HepG2 (cell line): ENCODE measurements at regions not wholly inside any gene's neighbourhood (a gene's known extent, or its start where the extent isn't known, plus 50 kb on each side); places are given as distances from the start of the nearest gene placed in this dataset.

Experiments used
- ATAC-seq: fragments of 200-7000 bp; cut with Tn5 transposase; 3 replicates; pipeline ENCODE4 v1.9.1; 2020; ENCODE audit warnings: mild to moderate bottlenecking, moderate library complexity
- BruUV-seq: library from RNA; stranded (reverse); fragments of 400-500 nt; replicated peaks from 2 replicates; lab custom pipeline; 2021; lab: Mats Ljungman, UMichigan
- CTCF ChIA-PET: fragments of 300-600 bp; formaldehyde crosslinking; extraction: SDS; loops from one replicate; lab custom pipeline; 2021; ENCODE audit warnings: low total read pairs, inconsistent platforms, low intra/inter-chr PET ratio; lab: Yijun Ruan, JAX
- POLR2A ChIA-PET: fragments of 350-600 bp; sonication (Branson Sonifier 250); formaldehyde crosslinking; loops from one replicate; lab custom pipeline; 2020; ENCODE audit warnings: antibody characterized with exemption, inconsistent platforms; lab: Yijun Ruan, JAX
- DNase-seq: peaks from one replicate; pipeline ENCODE4 v3.0.0-alpha.2; 2015; ENCODE audit warnings: low spot score
- FAIRE-seq: peaks from 3 replicates; lab custom pipeline; 2011; peaks lifted over from hg19 to GRCh38; lab: Jason Lieb, UNC
- H2AFZ ChIP-seq: one replicate; pipeline ENCODE4 v1.6.1; 2011; ENCODE audit warnings: low read length, inconsistent platforms
- H3K27ac ChIP-seq: fragments of 300-600 bp; 3 replicates; pipeline ENCODE4 v1.8.0; 2011; ENCODE audit warnings: mixed run types, mild to moderate bottlenecking, mixed read lengths, low read length, inconsistent platforms; ENCODE audit not compliant: insufficient read depth; ENCODE audit errors: extremely low read length
- H3K27me3 ChIP-seq, 2 experiments: fragments of 200-600 bp in 1 of 2; 2 replicates in 1 of 2; 3 replicates in 1 of 2; pipeline versions ENCODE4 v1.6.0 to v1.8.0; 2011; ENCODE audit warnings: low read length in 2 of 2, mild to moderate bottlenecking in 2 of 2, moderate library complexity in 2 of 2, inconsistent platforms in 1 of 2; ENCODE audit not compliant: insufficient read depth in 2 of 2, control insufficient read depth in 1 of 2
- H3K36me3 ChIP-seq, 2 experiments: fragments of 200-600 bp in 1 of 2; replicated peaks in 1 of 2; 2 replicates in 1 of 2; 3 replicates in 1 of 2; pipeline versions ENCODE4 v1.5.1 to v1.8.0; 2011; ENCODE audit warnings: low read length in 2 of 2, inconsistent platforms in 1 of 2; ENCODE audit not compliant: insufficient read depth in 2 of 2, control insufficient read depth in 1 of 2
- H3K4me1 ChIP-seq: 2 replicates; pipeline ENCODE4 v1.5.1; 2012; ENCODE audit warnings: low read length, inconsistent platforms; ENCODE audit not compliant: insufficient read depth
- H3K4me2 ChIP-seq: 2 replicates; pipeline ENCODE4 v1.6.0; 2011; ENCODE audit warnings: low read depth, low read length, inconsistent platforms
- H3K4me3 ChIP-seq, 3 experiments: fragments of 200-600 bp in 1 of 3; sonication (generic), shearing (Covaris generic) in 1 of 3; replicated peaks in 1 of 3; 2 replicates each; pipeline ENCODE4 v1.5.1; 2011 to 2016; ENCODE audit warnings: low read length in 3 of 3, inconsistent platforms in 2 of 3, low read depth in 2 of 3, mild to moderate bottlenecking in 2 of 3, control low read depth in 1 of 3, mixed read lengths in 1 of 3; ENCODE audit not compliant: insufficient read depth in 1 of 3
- H3K79me2 ChIP-seq: one replicate; pipeline ENCODE4 v1.6.1; 2011; ENCODE audit warnings: low read length, inconsistent platforms; ENCODE audit not compliant: insufficient read depth
- H3K9ac ChIP-seq: 2 replicates; pipeline ENCODE4 v1.6.0; 2011; ENCODE audit warnings: mild to moderate bottlenecking, low read depth, low read length, inconsistent platforms; ENCODE audit not compliant: insufficient read depth
- H3K9me3 ChIP-seq: 2 replicates; pipeline ENCODE4 v1.5.1; 2012; ENCODE audit warnings: mild to moderate bottlenecking, low read length
- H4K20me1 ChIP-seq: 2 replicates; pipeline ENCODE4 v1.6.0; 2011; ENCODE audit warnings: inconsistent platforms, mild to moderate bottlenecking, low read length, moderate library complexity; ENCODE audit not compliant: insufficient read depth
- ARID2 ChIP-seq: sonication (generic); formaldehyde crosslinking; IDR thresholded peaks from 2 replicates; pipeline ENCODE4 v1.8.1; 2022; ENCODE audit warnings: mild to moderate bottlenecking, missing genetic modification reagents, borderline replicate concordance
- CREB1 ChIP-seq, 2 experiments: fragments of 450-650 bp in 1 of 2; IDR thresholded peaks; 2 replicates each; pipeline ENCODE4 v1.6.1; 2016 to 2017; ENCODE audit warnings: control low read depth in 1 of 2, mild to moderate bottlenecking in 1 of 2, missing compliant biosample characterization in 1 of 2, missing genetic modification characterization in 1 of 2
- FLYWCH1 ChIP-seq: sonication (generic); formaldehyde crosslinking; IDR thresholded peaks from 2 replicates; pipeline ENCODE4 v1.8.1; 2023; ENCODE audit warnings: mild to moderate bottlenecking, missing genetic modification reagents
- FOXK1 ChIP-seq: sonication (generic); formaldehyde crosslinking; IDR thresholded peaks from 2 replicates; pipeline ENCODE4 v1.4.0; 2020; ENCODE audit warnings: low read depth, missing genetic modification reagents, borderline replicate concordance
- GABPA ChIP-seq, 2 experiments: IDR thresholded peaks; 2 replicates each; pipeline ENCODE4 v1.6.1; 2011 to 2016; ENCODE audit warnings: low read depth in 2 of 2, low read length in 1 of 2, missing biosample characterization in 1 of 2, missing genetic modification characterization in 1 of 2
- RORA ChIP-seq: sonication (generic); formaldehyde crosslinking; IDR thresholded peaks from 2 replicates; pipeline ENCODE4 v1.5.0; 2020; ENCODE audit warnings: mild to moderate bottlenecking, missing genetic modification reagents, moderate library complexity
- SP5 ChIP-seq: IDR thresholded peaks from 2 replicates; pipeline ENCODE4 v1.6.1; 2016; ENCODE audit warnings: low read depth, borderline replicate concordance
- UBTF ChIP-seq: sonication (generic); formaldehyde crosslinking; IDR thresholded peaks from 2 replicates; pipeline ENCODE4 v1.4.0; 2020; ENCODE audit warnings: mild to moderate bottlenecking, missing genetic modification reagents
- ZBTB49 ChIP-seq: sonication (generic); formaldehyde crosslinking; IDR thresholded peaks from 2 replicates; pipeline ENCODE4 v1.4.0; 2020; ENCODE audit warnings: missing genetic modification reagents, borderline replicate concordance
- ZNF224 ChIP-seq: sonication (generic); formaldehyde crosslinking; IDR thresholded peaks from 2 replicates; pipeline ENCODE4 v1.5.0; 2020; ENCODE audit warnings: mild to moderate bottlenecking, missing genetic modification reagents
- ZNF557 ChIP-seq: sonication (generic); formaldehyde crosslinking; IDR thresholded peaks from 2 replicates; pipeline ENCODE4 v1.4.0; 2020; ENCODE audit warnings: missing genetic modification reagents
- ZNF580 ChIP-seq: IDR thresholded peaks from 2 replicates; pipeline ENCODE4 v1.6.1; 2016; ENCODE audit warnings: low read depth, borderline replicate concordance
- WGBS: methylation state at CpG from one replicate; pipeline ENCODE4 v1.1.6; 2017; ENCODE audit warnings: low lambda C conversion rate; 5-methylcytosine and 5-hydroxymethylcytosine counted together
- in situ Hi-C: cut with HindIII; loops from 2 replicates; pipeline ENCODE4 v1.10.0; 2017; ENCODE audit warnings: low pct_unique_long_range_greater_than_20kb; ENCODE audit not compliant: extremely low pct_ligation_motif_present
- intact Hi-C: fragments of 100-400 bp; cut with micrococcal nuclease; formaldehyde crosslinking; loops from one replicate; pipeline ENCODE4 v1.10.0; 2022; ENCODE audit not compliant: unreplicated experiment

GRCh38 chr4:156591679-156592078 lies 379.9 kb downstream of the PDGFC start:
- Histone ChIP-seq H3K4me3 (no peak overlapping the region), H3K9ac (no peak overlapping the region), H3K27me3 (no peaks in the 10 kb centered on the region), H3K4me1 (no peaks in the 10 kb centered on the region), H2AFZ (no peak overlapping the region)
- no peak for DNase-seq
- no peak for TF ChIP-seq ARID2 (CRISPR knock-in tag)
- TF ChIP-seq CREB1 (IDR thresholded peaks at IDR 0.05), result peak; percentile 88
- no peak for TF ChIP-seq CREB1 (CRISPR knock-in tag; IDR thresholded peaks at IDR 0.05)
- TF ChIP-seq, all 625 proteins: peak for 1
- ATAC-seq (no peak), FAIRE-seq (no peak)
- Histone ChIP-seq H3K36me3 (no peaks in the 10 kb centered on the region), H3K27ac (no peak overlapping the region), H3K4me2 (no peak overlapping the region), H3K9me3 (no peaks in the 10 kb centered on the region), H3K79me2 (no peaks in the 10 kb centered on the region), H4K20me1 (no peaks in the 10 kb centered on the region)
- ChIA-PET CTCF (no interaction called here), POLR2A (no interaction called here)
- BruUV-seq, result no TSS peak
- 8% methylated on average over 3 of the region's 3 CpGs for WGBS
- in situ Hi-C loops, result no loop called here
- intact Hi-C loops, result loop anchor here (2.0 kb wide), 1 partner anchor 453 kb away; no protein-coding TSS in a partner anchor

GRCh38 chr4:156584100-156584499 lies 387.5 kb downstream of the PDGFC start:
- no peak overlapping the region for H2AFZ ChIP-seq
- in situ Hi-C loops, result no loop called here
- no peaks in the 10 kb centered on the region for H3K4me1 ChIP-seq
- ChIA-PET CTCF (no interaction called here), POLR2A (no interaction called here)
- no peaks in the 10 kb centered on the region for H3K27me3 ChIP-seq
- no peak for FAIRE-seq
- whole genome bisulfite sequencing, result 2% methylated on average over 5 of the region's 5 CpGs
- no peaks in the 10 kb centered on the region for H4K20me1 ChIP-seq
- H3K27ac ChIP-seq, result no peak overlapping the region
- DNase-seq, result no peak
- no peak overlapping the region for H3K9ac ChIP-seq
- H3K36me3 ChIP-seq, result no peaks in the 10 kb centered on the region
- TF ChIP-seq GABPA (IDR thresholded peaks at IDR 0.05; ENCODE audit: low read depth, low read length), result no peak
- TF ChIP-seq GABPA (CRISPR knock-in tag; IDR thresholded peaks at IDR 0.05; ENCODE audit: low read depth), result no peak
- TF ChIP-seq UBTF, result no peak
- TF ChIP-seq SP5 (CRISPR knock-in tag), result no peak
- TF ChIP-seq RORA (CRISPR knock-in tag), result no peak
- no peak for TF ChIP-seq ZBTB49
- TF ChIP-seq ZNF224, result no peak
- no peak for TF ChIP-seq FLYWCH1
- TF ChIP-seq FOXK1, result no peak
- no peak for TF ChIP-seq ZNF580 (CRISPR knock-in tag)
- TF ChIP-seq ZNF557 (CRISPR knock-in tag), result no peak
- H3K9me3 ChIP-seq, result no peaks in the 10 kb centered on the region
- intact Hi-C loops, result no loop called here
- no peak overlapping the region for H3K4me2 ChIP-seq
- no peak overlapping the region for H3K4me3 ChIP-seq
- no peaks in the 10 kb centered on the region for H3K79me2 ChIP-seq
- BruUV-seq, result no TSS peak
- no peak for ATAC-seq
